Activated naive CD4-positive, alpha-beta T cell treated with anti-CD3 and anti-CD28 coated beads, Interleukin-2, amount 10 ng/mL, durations not matched to agents 7 days and 5 days (primary cell): ENCODE measurements at regions not wholly inside any gene's neighbourhood (a gene's known extent, or its start where the extent isn't known, plus 50 kb on each side); places are given as distances from the start of the nearest gene placed in this dataset.
"Not testable (repeated sequence)": the region's sequence is repeated elsewhere in the genome, so short reads cannot be mapped to it uniquely, and the experiment has no call there.

Experiments used
- CTCF ChIA-PET: fragments of 350-600 bp; sonication (Branson Sonifier 250); formaldehyde crosslinking; loops from one replicate; lab custom pipeline; 2021; ENCODE audit warnings: antibody characterized with exemption; lab: Charles Lee
- DNase-seq: peaks from one replicate; pipeline ENCODE4 v3.0.0-alpha.2; 2020
- H3K27ac Mint-ChIP-seq: one replicate; pipeline ENCODE4 v1.8.0; 2021; ENCODE audit warnings: mild to moderate bottlenecking, moderate library complexity, mixed read lengths
- H3K27me3 Mint-ChIP-seq: one replicate; pipeline ENCODE4 v1.8.0; 2021; ENCODE audit warnings: mild to moderate bottlenecking, mixed read lengths
- H3K36me3 Mint-ChIP-seq: one replicate; pipeline ENCODE4 v1.8.0; 2021; ENCODE audit warnings: mixed read lengths
- H3K4me1 Mint-ChIP-seq: one replicate; pipeline ENCODE4 v1.8.0; 2021; ENCODE audit warnings: mixed read lengths
- H3K4me3 Mint-ChIP-seq: one replicate; pipeline ENCODE4 v1.8.0; 2021; ENCODE audit warnings: mild to moderate bottlenecking, moderate library complexity, mixed read lengths
- H3K9me3 Mint-ChIP-seq: one replicate; pipeline ENCODE4 v1.8.0; 2021; ENCODE audit warnings: mixed read lengths

DNA sequence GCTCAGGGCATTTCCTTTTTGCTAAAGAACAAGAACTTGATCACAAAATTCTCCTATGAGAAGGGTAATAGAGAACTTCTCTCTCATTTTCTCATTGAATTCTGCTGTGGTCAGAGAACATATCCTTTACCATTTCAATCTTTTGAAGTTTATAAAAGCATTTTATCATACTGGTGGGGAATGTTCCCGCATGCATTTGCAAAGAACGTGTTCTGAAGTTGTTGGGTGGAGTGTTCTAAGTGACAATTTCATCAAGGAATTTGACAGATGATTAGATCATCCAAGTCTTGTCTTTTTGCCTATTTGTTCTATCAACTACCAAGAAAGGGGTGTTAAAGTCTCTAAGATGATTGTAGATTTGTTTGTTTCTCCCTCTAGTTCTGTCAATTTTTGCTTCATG lies 163.4 kb upstream of the FREM1 start:
- CTCF ChIA-PET: no interaction called here
- no peaks in the 10 kb centered on the region for H3K9me3 Mint-ChIP-seq
- no peak overlapping the region for H3K27ac Mint-ChIP-seq
- H3K4me1 Mint-ChIP-seq: no peaks in the 10 kb centered on the region
- DNase-seq: no peak
- H3K27me3 Mint-ChIP-seq: peaks cover 4% of the 10 kb centered on the region
- no peak overlapping the region for H3K4me3 Mint-ChIP-seq
- no peaks in the 10 kb centered on the region for H3K36me3 Mint-ChIP-seq

GRCh38 chr9:15070716-15071115 lies 160.5 kb upstream of the FREM1 start:
- Mint-ChIP-seq H3K9me3 (no peaks in the 10 kb centered on the region), H3K36me3 (no peaks in the 10 kb centered on the region), H3K4me3 (no peak overlapping the region), H3K27ac (no peak overlapping the region), H3K27me3 (no peaks in the 10 kb centered on the region), H3K4me1 (no peaks in the 10 kb centered on the region)
- no peak for DNase-seq
- CTCF ChIA-PET: no interaction called here

DNA sequence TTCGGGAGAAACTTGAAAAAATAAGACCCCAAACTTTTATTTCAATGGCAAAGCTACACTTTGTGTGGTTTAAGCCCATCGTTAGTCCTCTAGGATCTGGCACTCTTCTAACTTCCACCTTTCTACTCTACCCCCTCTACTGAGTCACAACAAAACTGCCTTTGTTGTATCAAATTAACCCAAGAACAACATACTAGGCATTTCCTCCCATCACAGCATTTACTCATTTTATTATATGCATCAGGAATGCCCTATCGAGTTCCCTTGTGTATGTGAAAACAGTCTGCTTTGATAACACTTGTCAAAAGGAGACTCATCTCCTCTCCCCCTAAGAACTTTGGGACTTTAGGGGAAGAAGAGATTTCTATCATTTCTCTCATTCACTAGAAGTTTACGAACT lies 158.9 kb upstream of the FREM1 start:
- no peaks in the 10 kb centered on the region for H3K36me3 Mint-ChIP-seq
- CTCF ChIA-PET: no interaction called here
- H3K4me3 Mint-ChIP-seq: no peak overlapping the region
- DNase-seq: no peak
- H3K27ac Mint-ChIP-seq: no peak overlapping the region
- no peaks in the 10 kb centered on the region for H3K4me1 Mint-ChIP-seq
- H3K27me3 Mint-ChIP-seq: no peaks in the 10 kb centered on the region
- H3K9me3 Mint-ChIP-seq: no peaks in the 10 kb centered on the region

- no peak for DNase-seq
- no peak overlapping the region for H3K4me3 Mint-ChIP-seq
- CTCF ChIA-PET: no interaction called here
- H3K27ac Mint-ChIP-seq: no peak overlapping the region
- H3K27me3 Mint-ChIP-seq: no peaks in the 10 kb centered on the region
- H3K4me1 Mint-ChIP-seq: no peaks in the 10 kb centered on the region
- H3K9me3 Mint-ChIP-seq: no peaks in the 10 kb centered on the region
- no peaks in the 10 kb centered on the region for H3K36me3 Mint-ChIP-seq
These were observed 158.0 kb upstream of the FREM1 start for GRCh38 chr9:15068261-15068660.

- Mint-ChIP-seq H3K27ac (no peak overlapping the region), H3K4me3 (no peak overlapping the region), H3K9me3 (no peaks in the 10 kb centered on the region), H3K36me3 (no peaks in the 10 kb centered on the region), H3K4me1 (no peaks in the 10 kb centered on the region), H3K27me3 (no peaks in the 10 kb centered on the region)
- CTCF ChIA-PET: no interaction called here
- DNase-seq: no peak
These were observed 148.8 kb upstream of the FREM1 start for GRCh38 chr9:15059003-15059402.

DNA sequence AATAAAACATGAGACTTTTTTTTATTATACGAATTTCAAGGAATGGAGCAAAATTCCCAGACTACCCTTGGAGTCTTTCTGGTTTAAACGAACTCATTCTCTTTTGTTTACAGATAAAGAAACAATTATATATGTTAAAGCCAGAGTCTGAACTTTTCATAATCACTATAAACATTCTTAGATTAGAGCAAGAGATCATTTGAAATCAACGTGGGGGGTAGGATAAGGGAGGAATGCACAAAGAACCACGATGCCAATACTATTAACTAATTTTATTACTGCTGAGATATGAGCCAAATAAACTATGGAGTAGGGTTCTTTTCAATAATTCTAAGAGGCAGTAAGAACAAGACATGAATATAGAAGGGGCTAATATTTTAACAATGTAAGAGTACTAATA lies 148.0 kb upstream of the FREM1 start:
- H3K4me3 Mint-ChIP-seq: no peak overlapping the region
- DNase-seq: no peak
- H3K36me3 Mint-ChIP-seq: no peaks in the 10 kb centered on the region
- no peak overlapping the region for H3K27ac Mint-ChIP-seq
- H3K9me3 Mint-ChIP-seq: no peaks in the 10 kb centered on the region
- no peaks in the 10 kb centered on the region for H3K4me1 Mint-ChIP-seq
- no peaks in the 10 kb centered on the region for H3K27me3 Mint-ChIP-seq
- CTCF ChIA-PET: no interaction called here

- H3K27ac Mint-ChIP-seq, H3K36me3 Mint-ChIP-seq, H3K4me1 Mint-ChIP-seq, H3K4me3 Mint-ChIP-seq, H3K9me3 Mint-ChIP-seq, DNase-seq, H3K27me3 Mint-ChIP-seq: not testable (repeated sequence)
- CTCF ChIA-PET: interaction anchor here (0.9 kb wide), 1 partner anchor 80 kb away, joined by 4 read pairs; no protein-coding TSS in a partner anchor
These were observed 145.1 kb upstream of the FREM1 start for GRCh38 chr9:15055284-15055683.

DNA sequence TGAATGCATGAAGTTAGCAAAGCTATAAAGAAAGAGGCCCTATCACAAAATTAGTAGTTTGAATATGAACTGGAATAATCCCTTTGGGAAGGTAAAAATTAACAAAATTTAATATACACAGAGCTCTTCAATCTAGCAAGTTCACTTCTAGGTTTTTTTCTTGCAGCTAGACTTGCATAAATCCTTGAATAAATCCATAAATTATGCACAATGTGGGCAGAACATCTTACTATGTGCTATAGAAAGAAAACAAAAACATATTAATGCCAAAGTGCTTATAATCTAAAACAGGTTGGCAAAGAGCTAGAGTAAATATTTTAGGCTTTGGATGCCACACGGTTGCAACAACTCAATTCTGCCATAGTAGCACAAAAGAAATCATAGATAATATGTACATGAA lies 138.5 kb upstream of the FREM1 start:
- no peaks in the 10 kb centered on the region for H3K36me3 Mint-ChIP-seq
- no peak overlapping the region for H3K4me3 Mint-ChIP-seq
- no peaks in the 10 kb centered on the region for H3K9me3 Mint-ChIP-seq
- no peak for DNase-seq
- H3K27ac Mint-ChIP-seq: no peak overlapping the region
- CTCF ChIA-PET: interaction anchor here (0.7 kb wide), 1 partner anchor 443 kb away, joined by 3 read pairs; no protein-coding TSS in a partner anchor
- H3K27me3 Mint-ChIP-seq: no peaks in the 10 kb centered on the region
- H3K4me1 Mint-ChIP-seq: no peaks in the 10 kb centered on the region

GRCh38 chr9:15047028-15047551 lies 136.9 kb upstream of the FREM1 start:
- Mint-ChIP-seq H3K4me1 (no peaks in the 10 kb centered on the region), H3K4me3 (no peak overlapping the region), H3K27ac (no peak overlapping the region), H3K9me3 (no peaks in the 10 kb centered on the region), H3K36me3 (no peaks in the 10 kb centered on the region), H3K27me3 (no peaks in the 10 kb centered on the region)
- DNase-seq: no peak
- CTCF ChIA-PET: no interaction called here

DNA sequence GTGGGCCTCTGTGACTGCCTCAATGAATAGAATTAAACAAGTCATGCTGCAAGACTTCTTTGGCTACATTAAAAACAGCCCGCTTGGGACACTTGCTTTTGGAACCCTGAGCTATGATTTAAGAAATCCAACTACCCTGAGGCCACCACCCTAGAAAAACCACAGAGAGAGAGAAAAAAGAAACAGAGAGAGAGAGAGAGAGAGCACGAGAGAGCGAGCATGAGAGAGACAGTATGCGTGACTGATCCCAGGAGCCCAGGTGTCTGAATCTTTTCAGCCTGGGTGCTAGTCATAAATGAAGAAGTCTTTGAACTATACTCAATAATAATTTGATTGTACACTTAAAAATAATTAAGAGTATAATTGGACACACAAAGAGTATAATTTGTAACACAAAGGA lies 123.1 kb upstream of the FREM1 start:
- H3K9me3 Mint-ChIP-seq: no peaks in the 10 kb centered on the region
- H3K27ac Mint-ChIP-seq: no peak overlapping the region
- no peaks in the 10 kb centered on the region for H3K36me3 Mint-ChIP-seq
- no peaks in the 10 kb centered on the region for H3K27me3 Mint-ChIP-seq
- H3K4me1 Mint-ChIP-seq: no peaks in the 10 kb centered on the region
- H3K4me3 Mint-ChIP-seq: no peak overlapping the region
- CTCF ChIA-PET: no interaction called here
- DNase-seq: no peak

- H3K4me3 Mint-ChIP-seq: no peak overlapping the region
- H3K36me3 Mint-ChIP-seq: no peaks in the 10 kb centered on the region
- no peaks in the 10 kb centered on the region for H3K4me1 Mint-ChIP-seq
- H3K27me3 Mint-ChIP-seq: no peaks in the 10 kb centered on the region
- DNase-seq: no peak
- no peaks in the 10 kb centered on the region for H3K9me3 Mint-ChIP-seq
- H3K27ac Mint-ChIP-seq: no peak overlapping the region
- CTCF ChIA-PET: no interaction called here
These were observed 122.6 kb upstream of the FREM1 start for GRCh38 chr9:15032860-15033259.

- no peaks in the 10 kb centered on the region for H3K4me1 Mint-ChIP-seq
- no peaks in the 10 kb centered on the region for H3K36me3 Mint-ChIP-seq
- no peaks in the 10 kb centered on the region for H3K27me3 Mint-ChIP-seq
- no peak overlapping the region for H3K4me3 Mint-ChIP-seq
- peaks cover 2% of the 10 kb centered on the region for H3K9me3 Mint-ChIP-seq
- no peak overlapping the region for H3K27ac Mint-ChIP-seq
- no peak for DNase-seq
- CTCF ChIA-PET: no interaction called here
These were observed 110.9 kb upstream of the FREM1 start for GRCh38 chr9:15021146-15021545.

DNA sequence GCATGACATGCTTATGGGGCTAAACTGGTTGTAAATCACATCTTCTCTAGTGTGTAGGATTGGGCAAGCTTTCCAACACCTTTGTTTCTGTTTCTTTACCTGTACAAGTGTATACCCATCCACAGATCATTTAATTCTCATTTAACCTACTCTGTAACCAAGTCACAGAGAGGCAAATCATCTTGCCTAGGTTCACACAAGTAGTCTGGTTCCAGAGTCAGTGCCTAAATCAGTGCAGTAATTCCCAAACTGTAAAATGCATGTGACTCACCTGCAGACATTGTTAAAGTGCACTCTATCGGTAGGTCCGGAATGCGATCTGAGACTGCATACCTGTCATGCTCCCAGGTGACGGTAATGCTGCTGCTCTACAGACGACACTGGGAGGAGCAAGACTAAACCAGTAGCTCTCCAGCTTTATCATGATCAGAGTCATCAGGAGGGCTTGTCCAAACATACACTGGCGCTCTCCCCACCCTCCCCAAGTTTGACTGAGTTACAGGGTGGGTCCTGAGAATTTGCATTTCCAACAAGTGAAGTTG lies 107.9 kb upstream of the FREM1 start:
- CTCF ChIA-PET: no interaction called here
- H3K36me3 Mint-ChIP-seq: no peaks in the 10 kb centered on the region
- no peaks in the 10 kb centered on the region for H3K9me3 Mint-ChIP-seq
- no peak for DNase-seq
- no peak overlapping the region for H3K27ac Mint-ChIP-seq
- no peak overlapping the region for H3K4me3 Mint-ChIP-seq
- no peaks in the 10 kb centered on the region for H3K27me3 Mint-ChIP-seq
- H3K4me1 Mint-ChIP-seq: no peaks in the 10 kb centered on the region

DNA sequence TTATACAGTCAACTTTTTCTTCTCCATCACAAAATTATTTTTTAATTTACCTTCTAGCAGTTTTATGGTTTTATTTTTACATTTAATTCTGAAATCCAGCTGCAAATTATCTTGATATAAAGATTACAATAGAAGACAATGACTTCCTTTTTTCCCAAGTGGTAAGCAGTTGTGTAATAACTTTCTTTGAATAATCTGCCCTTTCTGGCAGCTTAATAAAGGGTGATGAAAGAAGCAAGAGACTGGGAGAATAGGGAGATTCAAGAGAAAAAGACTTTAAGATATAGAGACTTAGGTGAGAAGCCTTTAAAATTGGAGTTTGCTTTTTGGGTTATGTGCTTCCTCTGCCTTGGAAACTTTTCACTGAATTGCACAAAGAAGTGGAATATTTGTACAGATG lies 100.4 kb upstream of the FREM1 start:
- H3K36me3 Mint-ChIP-seq: no peaks in the 10 kb centered on the region
- H3K9me3 Mint-ChIP-seq: no peaks in the 10 kb centered on the region
- DNase-seq: no peak
- H3K27me3 Mint-ChIP-seq: no peaks in the 10 kb centered on the region
- H3K4me1 Mint-ChIP-seq: no peaks in the 10 kb centered on the region
- CTCF ChIA-PET: no interaction called here
- H3K27ac Mint-ChIP-seq: no peak overlapping the region
- no peak overlapping the region for H3K4me3 Mint-ChIP-seq

DNA sequence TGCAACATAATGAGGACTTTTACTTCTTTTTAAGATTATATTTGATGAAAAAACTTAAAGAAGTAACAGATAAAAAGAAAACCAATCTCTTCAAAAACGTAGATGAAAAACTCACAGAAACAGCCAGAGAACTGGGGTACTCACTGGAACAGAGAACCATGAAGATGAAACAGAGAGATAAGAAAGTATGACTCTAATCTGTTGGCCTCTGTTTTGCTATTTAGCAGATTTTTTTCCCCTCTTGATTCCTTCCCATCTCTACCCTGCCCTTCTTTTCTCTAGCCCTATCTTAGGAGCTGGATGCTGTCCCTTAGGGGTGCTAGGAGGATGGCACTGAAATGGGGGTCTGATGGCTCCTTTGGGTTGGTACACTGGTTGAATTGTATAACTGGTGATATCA lies 97.5 kb upstream of the FREM1 start:
- Mint-ChIP-seq H3K9me3 (no peaks in the 10 kb centered on the region), H3K4me1 (no peaks in the 10 kb centered on the region), H3K27ac (no peak overlapping the region), H3K4me3 (no peak overlapping the region), H3K27me3 (no peaks in the 10 kb centered on the region), H3K36me3 (no peaks in the 10 kb centered on the region)
- CTCF ChIA-PET: no interaction called here
- no peak for DNase-seq

GRCh38 chr9:14994738-14995137 lies 84.5 kb upstream of the FREM1 start:
- H3K27ac Mint-ChIP-seq: peak overlapping the region; percentile 87
- CTCF ChIA-PET: no interaction called here
- no peak for DNase-seq

More at GRCh38 chr9:14994738-14995137, 84.5 kb upstream of the FREM1 start:
- Mint-ChIP-seq H3K36me3 (no peaks in the 10 kb centered on the region), H3K9me3 (no peaks in the 10 kb centered on the region), H3K27me3 (no peaks in the 10 kb centered on the region), H3K4me3 (no peak overlapping the region), H3K4me1 (peaks cover 60% of the 10 kb centered on the region)
